ENCODE measurements at regions not wholly inside any gene's neighbourhood (a gene's known extent, or its start where the extent isn't known, plus 50 kb on each side); places are given as distances from the start of the nearest gene placed in this dataset.
"Not testable (repeated sequence)": the region's sequence is repeated elsewhere in the genome, so short reads cannot be mapped to it uniquely, and the experiment has no call there.

DNA sequence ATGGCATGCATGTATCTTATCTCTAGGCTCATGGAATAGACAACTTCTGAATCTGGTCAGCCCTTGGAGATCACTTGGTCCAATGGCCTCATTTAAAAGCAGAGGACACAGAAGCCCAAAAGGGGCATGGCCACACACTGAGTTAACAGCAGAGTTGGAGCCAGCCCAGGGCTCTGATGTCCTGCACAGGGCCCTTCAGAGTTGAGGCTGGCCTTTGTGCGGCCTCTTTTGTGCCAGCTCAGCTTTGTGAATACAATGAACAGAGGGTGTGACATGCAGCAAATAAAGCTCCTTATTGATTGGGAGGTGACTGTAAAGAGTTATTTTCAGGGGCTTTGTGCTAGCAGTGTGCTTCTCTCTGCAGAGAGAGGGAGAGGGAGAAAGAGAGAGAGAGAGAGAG is 150.1 kb upstream of the STK32A start:
- no peak for DNase-seq

GRCh38 chr5:147085409-147085808 is 149.4 kb upstream of the STK32A start:
- DNase-seq: no peak

DNA sequence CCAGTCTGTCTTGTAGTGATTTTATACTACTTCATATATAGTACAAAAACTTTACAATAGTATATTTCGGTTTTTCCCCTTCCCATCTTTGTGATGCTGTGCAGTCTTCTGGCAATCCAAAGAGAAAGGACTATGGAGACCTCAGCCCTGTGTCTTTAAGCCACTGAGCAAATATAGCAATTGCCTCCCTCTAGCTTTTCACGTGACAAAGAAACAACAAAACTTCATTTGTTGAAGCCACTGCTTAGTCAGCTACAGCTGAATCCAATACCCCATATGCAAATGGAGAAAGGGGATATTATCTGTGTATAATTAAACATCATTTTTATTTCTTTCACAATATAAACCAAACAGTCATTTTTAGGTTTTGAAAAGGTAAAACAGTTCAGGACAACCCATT is 142.8 kb upstream of the STK32A start:
- DNase-seq: no peak

DNA sequence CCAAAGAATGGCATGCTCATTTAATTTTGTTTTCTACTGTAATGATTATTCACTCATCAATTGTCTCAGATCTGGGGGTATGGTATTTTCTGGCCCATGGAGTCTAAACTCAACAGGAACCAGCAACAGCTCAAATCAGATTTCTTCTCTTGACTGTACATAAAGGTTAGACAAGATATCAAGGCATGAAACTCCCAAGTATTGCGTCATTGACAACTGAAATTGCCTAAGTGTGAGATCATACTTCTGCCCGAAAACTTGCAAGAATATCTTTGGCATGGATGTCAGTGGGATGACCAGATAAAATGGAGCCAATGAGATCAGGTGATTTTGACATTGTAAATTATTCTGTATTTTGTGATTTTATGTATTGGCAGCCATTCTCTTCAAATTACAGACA is 141.7 kb upstream of the STK32A start:
- DNase-seq: no peak

DNA sequence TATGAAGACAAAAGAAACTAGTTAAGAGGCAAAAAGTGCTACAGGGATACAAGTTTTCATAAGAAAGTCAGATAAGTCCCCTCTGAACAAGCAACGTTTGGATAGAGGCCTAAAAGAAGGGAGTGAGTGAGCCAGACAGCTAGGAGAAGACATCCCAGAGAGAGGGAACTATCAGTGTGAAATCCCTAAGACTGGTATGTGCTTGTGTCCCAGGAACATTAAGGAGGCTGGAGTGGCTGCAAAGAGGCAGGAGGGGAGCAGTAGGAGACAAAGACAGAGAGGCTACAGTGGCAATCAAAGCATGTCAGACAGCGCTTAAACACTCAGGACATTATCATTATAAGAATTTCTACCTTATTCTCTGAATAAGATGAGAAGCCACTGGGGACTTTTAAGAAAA is 139.1 kb upstream of the STK32A start:
- no peak for DNase-seq

DNA sequence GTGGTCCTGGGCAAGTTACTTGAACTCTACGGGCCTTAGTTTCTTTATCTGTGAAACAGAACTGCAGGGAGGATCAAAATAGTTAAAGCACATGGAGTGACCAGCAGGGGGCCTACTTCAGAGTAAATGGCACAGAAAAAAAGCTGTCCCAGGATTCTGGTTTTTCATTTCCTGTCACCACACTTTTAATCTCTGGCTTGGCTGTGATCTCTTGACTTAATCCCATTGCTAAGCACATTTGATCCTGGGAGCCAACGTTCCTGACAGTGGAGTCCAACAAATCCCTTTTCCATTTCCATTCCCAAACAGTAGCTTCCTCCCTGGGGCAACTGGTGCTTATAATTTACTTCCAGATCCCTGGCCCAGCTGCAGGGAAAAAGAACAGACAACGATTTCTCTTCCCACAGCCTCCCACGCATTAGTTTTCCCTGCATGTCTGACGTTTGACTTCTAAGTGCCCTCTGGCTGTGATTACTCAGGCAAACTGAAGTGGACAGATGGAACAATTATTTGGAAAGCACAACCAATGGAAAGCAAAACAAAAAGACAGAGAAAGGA is 136.5 kb upstream of the STK32A start:
- DNase-seq: no peak

- DNase-seq: no peak
Observed at GRCh38 chr5:147101659-147102369, 133.0 kb upstream of the STK32A start.

DNA sequence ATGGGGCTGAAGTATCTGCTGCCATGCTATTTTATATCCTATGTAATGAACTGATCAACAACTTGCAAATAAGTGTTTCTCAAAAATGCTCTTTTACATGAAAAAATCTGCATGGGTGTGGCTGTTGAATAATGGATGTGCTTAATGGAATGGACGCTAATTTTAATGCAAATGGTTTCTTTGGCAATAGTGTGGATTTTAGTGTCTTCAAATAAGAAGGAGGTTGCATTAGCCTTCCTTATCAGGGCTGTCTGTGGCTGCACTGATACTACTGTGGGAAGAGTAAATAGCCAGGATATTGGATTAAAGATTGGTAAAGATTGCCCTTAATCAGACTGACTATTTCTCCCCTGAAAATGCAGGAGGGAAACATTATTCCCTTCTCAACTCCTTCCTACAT is 121.9 kb upstream of the STK32A start:
- DNase-seq: no peak

GRCh38 chr5:147113967-147114366 is 120.9 kb upstream of the STK32A start:
- no peak for DNase-seq

- DNase-seq: not testable (repeated sequence)
Observed at GRCh38 chr5:147139759-147140158, 95.1 kb upstream of the STK32A start.

DNA sequence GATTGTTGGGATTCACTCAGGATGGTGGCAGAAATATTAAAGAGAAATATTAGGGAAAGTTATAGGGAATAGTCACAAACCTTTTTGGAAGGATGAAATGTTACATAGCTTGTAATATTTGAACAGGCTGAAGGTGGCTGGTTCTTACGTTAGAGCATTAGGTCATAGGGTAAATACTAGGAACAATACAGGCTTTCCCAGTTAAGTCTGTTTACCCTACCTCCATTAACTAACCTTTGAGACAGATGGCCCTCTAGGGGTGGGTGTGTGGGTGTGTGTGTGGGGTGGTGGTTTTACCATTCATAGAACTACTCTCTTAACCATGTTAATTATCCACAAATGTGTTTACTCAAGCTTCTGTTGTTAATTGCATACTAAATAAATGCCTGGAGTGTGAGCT is 94.3 kb upstream of the STK32A start:
- no peak for DNase-seq

DNA sequence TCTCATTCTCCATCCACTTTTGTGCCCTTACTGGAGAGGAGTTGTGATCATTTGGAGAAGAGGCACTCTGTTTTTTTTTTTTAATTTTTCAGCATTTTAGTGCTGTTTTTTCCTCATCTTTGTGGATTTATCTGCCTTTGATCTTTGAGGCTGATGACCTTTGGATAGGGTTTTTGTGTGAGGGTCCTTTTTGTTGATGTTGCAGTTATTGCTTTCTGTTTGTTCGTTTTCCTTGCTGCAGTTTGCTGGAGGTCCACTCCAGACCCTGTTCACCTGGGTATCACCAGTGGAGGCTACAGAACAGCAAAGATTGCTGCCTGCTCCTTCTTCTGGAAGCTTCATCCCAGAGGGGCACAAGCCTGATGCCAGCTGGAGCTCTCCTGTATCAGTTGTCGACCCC is 93.2 kb upstream of the STK32A start:
- DNase-seq: not testable (repeated sequence)

GRCh38 chr5:147143215-147143614 is 91.6 kb upstream of the STK32A start:
- DNase-seq: no peak

DNA sequence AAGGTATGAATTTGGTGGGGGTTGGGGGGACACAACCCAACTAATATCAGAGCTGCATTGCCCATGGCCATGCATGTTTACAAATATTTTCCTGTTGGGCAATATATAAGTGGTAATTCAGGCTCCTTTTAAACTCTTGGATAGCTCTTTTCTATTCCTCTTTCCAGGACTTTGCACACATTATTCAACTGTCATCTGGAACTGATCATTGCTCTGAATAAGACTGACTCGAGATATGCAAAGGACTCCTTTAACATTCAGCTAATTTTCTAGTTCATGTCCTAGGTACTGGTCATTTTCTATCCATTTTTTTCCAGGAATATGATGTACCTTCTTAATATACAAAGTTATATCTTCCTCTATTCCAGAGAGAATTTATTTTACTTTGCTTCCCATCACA is 89.5 kb upstream of the STK32A start:
- DNase-seq: no peak

DNA sequence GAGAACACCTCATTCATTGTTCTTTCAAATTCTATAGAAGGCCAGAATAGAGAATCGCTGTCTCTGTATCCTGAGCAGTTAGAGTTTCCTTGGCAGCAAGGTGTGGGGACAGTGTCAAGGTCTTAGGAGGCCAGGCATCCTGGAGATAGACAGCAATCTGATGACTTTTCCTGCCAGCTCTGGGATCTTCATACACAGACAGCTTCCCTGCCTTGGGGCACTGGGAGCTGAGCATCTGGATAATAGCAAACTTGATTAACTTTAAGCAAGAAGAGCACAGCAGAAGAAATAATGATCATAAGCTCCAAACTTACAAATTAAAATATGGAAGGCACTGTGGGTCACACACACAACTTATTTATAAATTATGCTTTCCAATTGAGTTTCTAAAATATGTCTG is 86.1 kb upstream of the STK32A start:
- no peak for DNase-seq

DNA sequence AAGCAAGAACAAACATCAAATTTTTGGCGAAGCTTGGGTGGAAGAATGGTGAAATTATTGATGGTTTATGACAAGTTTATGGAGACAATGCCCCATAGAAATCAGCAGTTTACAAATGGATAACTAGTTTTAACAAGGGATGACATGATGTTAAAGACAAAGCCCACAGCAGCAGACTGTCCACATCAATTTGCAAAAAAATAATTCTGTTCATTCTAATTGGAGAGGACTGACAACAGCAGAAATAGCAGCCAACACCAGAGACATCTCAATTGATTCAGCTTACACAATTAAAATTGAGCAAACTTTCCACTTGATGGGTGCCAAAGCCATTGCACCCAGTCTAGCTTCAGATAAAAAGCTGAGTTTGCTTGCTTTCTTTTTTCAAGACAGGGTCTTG is 82.7 kb upstream of the STK32A start:
- DNase-seq: no peak

- no peak for DNase-seq
Observed at GRCh38 chr5:147154809-147155208, 80.0 kb upstream of the STK32A start.

- DNase-seq: no peak
Observed at GRCh38 chr5:147156012-147156411, 78.8 kb upstream of the STK32A start.

DNA sequence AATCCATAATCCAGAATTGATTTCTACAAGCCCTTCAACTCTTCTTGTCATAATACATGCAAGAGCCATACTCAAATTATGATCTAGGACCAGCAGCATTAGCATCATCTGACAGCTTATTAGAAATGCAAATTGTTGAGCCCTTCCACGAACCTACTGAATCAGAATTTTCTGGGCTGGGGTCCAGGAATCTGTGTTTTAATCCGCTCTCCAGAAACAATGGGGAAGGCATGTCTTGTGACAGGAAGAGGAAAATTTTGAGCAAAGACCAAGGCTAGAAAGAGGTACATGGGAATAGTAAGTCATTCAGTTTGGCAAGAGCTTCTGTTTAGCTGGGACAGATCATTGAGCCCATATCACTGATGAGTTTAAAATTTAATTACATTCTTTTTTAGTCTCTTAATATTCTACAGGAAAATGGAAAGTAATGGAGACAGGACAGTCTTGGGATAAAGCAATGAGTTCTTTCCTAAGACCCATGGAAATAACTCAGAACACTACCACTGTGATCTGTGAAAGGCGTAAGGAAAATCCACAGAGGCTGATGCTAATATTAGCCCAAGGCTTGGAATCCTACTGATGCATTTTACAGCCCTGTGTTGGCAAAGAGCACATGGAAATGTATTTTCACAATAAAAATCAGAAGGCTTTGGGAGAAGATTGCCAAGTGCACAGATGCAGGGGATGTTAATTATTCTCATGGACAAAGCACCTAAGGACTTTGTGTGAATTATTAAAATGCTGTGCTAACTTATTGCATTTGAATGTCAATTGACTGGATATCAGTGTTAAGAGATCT is 73.7 kb upstream of the STK32A start:
- DNase-seq: no peak

DNA sequence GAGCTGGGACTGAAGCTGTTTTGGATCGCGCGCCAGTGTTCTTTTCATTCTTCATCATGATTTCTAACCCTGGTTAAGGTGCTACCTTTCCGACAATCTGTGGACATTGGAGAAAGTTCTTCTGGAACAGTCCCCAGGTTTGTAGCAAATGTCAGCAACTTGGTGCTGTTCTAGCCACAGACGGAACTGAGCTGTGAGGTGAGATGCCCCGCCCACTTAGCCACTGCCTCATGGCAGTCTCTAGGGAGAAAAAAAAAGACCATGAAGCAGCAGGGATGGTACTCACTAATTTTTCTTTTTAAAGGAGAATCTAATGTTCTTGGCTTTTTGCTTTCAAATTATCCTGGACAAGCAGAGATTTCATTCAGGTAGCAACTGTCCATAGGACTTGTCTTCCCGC is 72.1 kb upstream of the STK32A start:
- DNase-seq: no peak

GRCh38 chr5:147167529-147167928 is 67.3 kb upstream of the STK32A start:
- no peak for DNase-seq

DNA sequence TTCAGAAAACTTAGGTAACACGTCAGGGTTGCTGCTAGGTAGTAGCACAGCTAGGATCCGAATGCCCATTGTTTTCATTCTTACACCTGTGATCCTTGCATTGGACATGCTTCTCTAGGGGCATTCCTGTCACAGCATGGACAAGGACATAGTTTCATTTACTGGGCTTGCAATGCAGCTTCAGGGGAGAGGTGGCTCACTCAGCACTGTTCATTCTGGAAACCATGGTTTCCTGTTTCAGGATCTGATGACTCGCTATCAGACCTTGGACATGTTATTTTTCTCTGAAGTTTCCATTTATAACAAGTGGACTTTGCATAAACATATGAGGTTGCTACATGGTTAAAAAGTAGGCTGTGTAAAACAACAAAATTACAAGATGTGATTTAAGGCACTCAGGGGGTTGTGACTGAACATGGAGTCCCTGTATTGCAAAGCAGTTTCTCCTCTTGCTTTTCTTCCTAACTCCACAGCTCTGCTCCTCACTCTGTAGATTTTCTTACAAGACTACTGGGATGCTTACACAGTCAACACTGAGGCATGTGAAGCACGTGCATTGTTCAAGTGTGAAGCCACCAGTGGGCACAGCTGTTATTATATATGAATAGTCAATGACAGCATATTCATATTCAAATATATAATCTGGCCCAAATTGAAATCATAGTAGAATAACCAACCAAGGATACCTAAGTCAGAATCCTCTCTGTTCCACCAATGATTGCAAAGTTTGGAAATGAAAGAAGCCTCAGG is 66.1 kb upstream of the STK32A start:
- DNase-seq: no peak

- no peak for DNase-seq
Observed at GRCh38 chr5:147169399-147169798, 65.4 kb upstream of the STK32A start.

- no peak for DNase-seq
Observed at GRCh38 chr5:147169901-147170300, 64.9 kb upstream of the STK32A start.

Data from NCI-H1930 (cell line).